HUES48 (cell line): ENCODE measurements at regions not wholly inside any gene's neighbourhood (a gene's known extent, or its start where the extent isn't known, plus 50 kb on each side); places are given as distances from the start of the nearest gene placed in this dataset.

Experiments
- H3K27ac ChIP-seq: one replicate; pipeline ENCODE4 v1.7.0; 2013; ENCODE audit warnings: low read depth, low read length, inconsistent platforms
- H3K27me3 ChIP-seq: 2 replicates; pipeline ENCODE4 v1.6.1; 2013; ENCODE audit warnings: mild to moderate bottlenecking, low read length; ENCODE audit not compliant: control insufficient read depth, insufficient read depth
- H3K36me3 ChIP-seq: 2 replicates; pipeline ENCODE4 v1.6.1; 2013; ENCODE audit warnings: low read length; ENCODE audit not compliant: control insufficient read depth, insufficient read depth
- H3K4me1 ChIP-seq: 2 replicates; pipeline ENCODE4 v1.6.1; 2013; ENCODE audit warnings: mild to moderate bottlenecking, low read length; ENCODE audit not compliant: control insufficient read depth, insufficient read depth
- H3K4me3 ChIP-seq: 2 replicates; pipeline ENCODE4 v1.5.1; 2013; ENCODE audit warnings: mild to moderate bottlenecking, low read depth, low read length
- H3K9ac ChIP-seq: 2 replicates; pipeline ENCODE4 v1.6.1; 2013; ENCODE audit warnings: mild to moderate bottlenecking, low read depth, low read length, moderate library complexity
- H3K9me3 ChIP-seq: 2 replicates; pipeline ENCODE4 v1.6.1; 2013; ENCODE audit warnings: low read length; ENCODE audit not compliant: control insufficient read depth, insufficient read depth

- H3K9ac ChIP-seq: no peak overlapping the region
- H3K27ac ChIP-seq: no peak overlapping the region
- H3K27me3 ChIP-seq: no peaks in the 10 kb centered on the region
- H3K9me3 ChIP-seq: no peaks in the 10 kb centered on the region
- H3K4me3 ChIP-seq: no peak overlapping the region
- no peaks in the 10 kb centered on the region for H3K4me1 ChIP-seq
- no peaks in the 10 kb centered on the region for H3K36me3 ChIP-seq
Observed at GRCh38 chr6:112579601-112580000, 232.5 kb downstream of the RFPL4B start.

DNA sequence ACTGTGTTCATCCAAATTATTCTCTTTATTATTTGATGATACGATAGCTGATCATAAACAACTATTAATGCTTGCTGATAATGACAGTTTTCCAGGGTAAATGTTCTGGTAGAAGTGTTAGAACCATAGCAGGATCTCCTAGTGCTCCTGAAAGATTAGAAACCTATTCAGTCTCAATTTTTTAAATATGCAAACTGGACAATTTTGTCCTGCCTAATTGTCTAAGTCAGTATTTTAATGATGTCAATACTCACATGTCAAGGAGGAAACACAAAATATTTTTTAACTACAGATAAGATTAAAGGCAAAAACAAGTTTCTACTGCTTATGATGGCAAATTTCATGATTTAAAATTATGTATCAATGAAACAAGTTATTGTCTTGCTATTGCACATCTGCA lies 233.9 kb downstream of the RFPL4B start:
- Histone ChIP-seq H3K36me3 (no peaks in the 10 kb centered on the region), H3K4me3 (no peak overlapping the region), H3K9me3 (no peaks in the 10 kb centered on the region), H3K9ac (no peak overlapping the region), H3K27ac (no peak overlapping the region), H3K4me1 (no peaks in the 10 kb centered on the region), H3K27me3 (no peaks in the 10 kb centered on the region)

GRCh38 chr6:112590326-112590725 lies 243.2 kb downstream of the RFPL4B start:
- Histone ChIP-seq H3K4me3 (no peak overlapping the region), H3K4me1 (0 out of 2 replicates have a peak, but pooled peaks cover 4% of the 10 kb centered on the region), H3K9me3 (0 out of 2 replicates have a peak, but pooled peaks cover 4% of the 10 kb centered on the region), H3K27me3 (no peaks in the 10 kb centered on the region), H3K27ac (no peak overlapping the region), H3K9ac (no peak overlapping the region), H3K36me3 (no peaks in the 10 kb centered on the region)

DNA sequence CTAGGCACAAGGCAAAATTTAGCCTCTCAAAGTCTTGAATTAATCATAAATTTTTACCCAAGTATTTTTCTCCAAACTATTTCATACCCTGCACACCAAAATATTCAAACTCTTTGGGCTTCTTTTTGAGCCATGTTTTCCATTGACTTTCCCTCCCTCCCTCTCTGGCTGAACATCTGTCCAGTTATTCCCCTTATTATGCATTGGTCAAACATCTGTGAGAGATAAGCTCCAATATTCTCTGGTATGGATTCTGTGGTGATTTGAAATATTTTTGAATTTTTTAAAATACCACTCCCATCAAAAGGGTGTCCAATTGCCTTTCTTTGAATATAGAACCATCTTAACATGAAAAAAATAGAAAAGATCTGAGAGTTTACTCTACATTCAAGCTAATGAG lies 244.2 kb downstream of the RFPL4B start:
- Histone ChIP-seq H3K27ac (no peak overlapping the region), H3K27me3 (no peaks in the 10 kb centered on the region), H3K4me1 (0 out of 2 replicates have a peak, but pooled peaks cover 4% of the 10 kb centered on the region), H3K9me3 (0 out of 2 replicates have a peak, but pooled peaks cover 4% of the 10 kb centered on the region), H3K9ac (no peak overlapping the region), H3K4me3 (no peak overlapping the region), H3K36me3 (no peaks in the 10 kb centered on the region)

- H3K4me1 ChIP-seq: 0 out of 2 replicates have a peak, but pooled peaks cover 4% of the 10 kb centered on the region
- no peak overlapping the region for H3K4me3 ChIP-seq
- 0 out of 2 replicates have a peak, but pooled peaks cover 4% of the 10 kb centered on the region for H3K9me3 ChIP-seq
- H3K27me3 ChIP-seq: no peaks in the 10 kb centered on the region
- no peaks in the 10 kb centered on the region for H3K36me3 ChIP-seq
- H3K9ac ChIP-seq: no peak overlapping the region
- no peak overlapping the region for H3K27ac ChIP-seq
Observed at GRCh38 chr6:112592159-112592558, 245.0 kb downstream of the RFPL4B start.

GRCh38 chr6:112594886-112595594 lies 247.9 kb downstream of the RFPL4B start:
- no peak overlapping the region for H3K9ac ChIP-seq
- no peaks in the 10 kb centered on the region for H3K27me3 ChIP-seq
- no peak overlapping the region for H3K4me3 ChIP-seq
- 0 out of 2 replicates have a peak, but pooled peaks cover 4% of the 10 kb centered on the region for H3K9me3 ChIP-seq
- H3K36me3 ChIP-seq: no peaks in the 10 kb centered on the region
- no peaks in the 10 kb centered on the region for H3K4me1 ChIP-seq
- no peak overlapping the region for H3K27ac ChIP-seq

- H3K27ac ChIP-seq: no peak overlapping the region
- no peaks in the 10 kb centered on the region for H3K36me3 ChIP-seq
- H3K9ac ChIP-seq: no peak overlapping the region
- H3K4me1 ChIP-seq: no peaks in the 10 kb centered on the region
- no peak overlapping the region for H3K4me3 ChIP-seq
- no peaks in the 10 kb centered on the region for H3K27me3 ChIP-seq
- 0 out of 2 replicates have a peak, but pooled peaks cover 4% of the 10 kb centered on the region for H3K9me3 ChIP-seq
Observed at GRCh38 chr6:112595841-112596240, 248.7 kb downstream of the RFPL4B start.

DNA sequence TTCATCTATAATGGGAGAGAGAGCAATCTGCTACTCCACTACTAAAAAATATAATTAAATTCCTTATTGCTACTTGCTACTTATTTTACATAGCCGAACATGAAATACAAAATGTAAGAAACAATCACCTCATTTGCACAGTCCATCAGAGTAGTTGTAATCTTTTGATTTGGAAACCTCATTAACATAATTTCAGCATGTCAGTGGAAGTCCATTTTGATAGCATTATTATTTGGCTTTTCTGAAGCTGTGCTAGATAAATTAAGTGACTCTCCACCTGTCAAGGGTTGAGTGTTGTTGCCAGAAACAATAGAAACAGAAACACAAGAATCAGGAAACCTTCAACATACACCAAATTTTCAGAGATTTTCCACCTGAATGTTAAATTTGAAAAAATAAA lies 250.0 kb downstream of the RFPL4B start:
- 0 out of 2 replicates have a peak, but pooled peaks cover 4% of the 10 kb centered on the region for H3K9me3 ChIP-seq
- H3K9ac ChIP-seq: no peak overlapping the region
- no peak overlapping the region for H3K27ac ChIP-seq
- H3K36me3 ChIP-seq: no peaks in the 10 kb centered on the region
- no peaks in the 10 kb centered on the region for H3K27me3 ChIP-seq
- no peak overlapping the region for H3K4me3 ChIP-seq
- H3K4me1 ChIP-seq: no peaks in the 10 kb centered on the region

- Histone ChIP-seq H3K9me3 (no peaks in the 10 kb centered on the region), H3K36me3 (no peaks in the 10 kb centered on the region), H3K4me1 (no peaks in the 10 kb centered on the region), H3K4me3 (no peak overlapping the region), H3K27ac (no peak overlapping the region), H3K27me3 (no peaks in the 10 kb centered on the region), H3K9ac (no peak overlapping the region)
Observed at GRCh38 chr6:112600168-112600567, 253.0 kb downstream of the RFPL4B start.

GRCh38 chr6:112603726-112604125 lies 256.6 kb downstream of the RFPL4B start:
- H3K4me1 ChIP-seq: no peaks in the 10 kb centered on the region
- no peak overlapping the region for H3K4me3 ChIP-seq
- peaks cover 13% of the 10 kb centered on the region for H3K9me3 ChIP-seq
- no peaks in the 10 kb centered on the region for H3K36me3 ChIP-seq
- H3K27me3 ChIP-seq: no peaks in the 10 kb centered on the region
- no peak overlapping the region for H3K27ac ChIP-seq
- H3K9ac ChIP-seq: no peak overlapping the region

DNA sequence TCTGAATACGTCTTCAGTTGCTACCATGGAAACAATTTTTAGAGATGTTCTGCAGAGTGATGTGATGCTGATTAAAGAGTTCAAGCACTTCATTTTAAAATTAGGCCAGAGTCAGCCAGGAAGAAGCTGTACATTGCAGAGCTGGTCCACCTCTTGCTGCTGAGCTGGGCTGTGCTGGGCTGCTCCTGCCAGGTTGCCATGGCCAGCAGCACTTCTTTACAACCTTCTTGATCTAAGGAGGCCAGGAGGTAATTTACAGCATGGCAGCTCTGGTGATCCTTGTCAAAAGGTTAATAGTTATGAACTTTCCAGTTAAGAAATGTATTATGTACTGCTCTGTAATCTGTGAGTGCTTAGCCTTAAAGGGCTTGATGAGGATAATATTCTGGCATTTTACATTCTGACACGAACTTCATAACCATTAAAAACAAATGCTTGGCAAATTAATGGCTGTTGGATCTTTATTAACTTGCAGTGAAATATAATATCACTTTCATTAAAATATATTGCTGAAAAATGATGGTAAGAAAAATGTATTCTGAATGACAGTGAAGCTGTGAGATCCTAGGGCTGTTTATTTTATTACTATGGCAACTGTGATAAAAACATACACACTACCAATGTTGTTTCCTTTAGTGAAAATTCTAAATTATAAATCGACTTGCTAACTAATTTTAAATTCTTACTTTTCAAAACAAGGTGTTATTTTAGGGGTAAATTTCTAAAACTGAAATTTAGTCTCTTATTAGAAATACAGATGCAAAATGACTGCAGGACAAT lies 259.7 kb downstream of the RFPL4B start:
- no peak overlapping the region for H3K9ac ChIP-seq
- H3K9me3 ChIP-seq: peaks cover 30% of the 10 kb centered on the region
- no peaks in the 10 kb centered on the region for H3K4me1 ChIP-seq
- no peak overlapping the region for H3K27ac ChIP-seq
- H3K27me3 ChIP-seq: no peaks in the 10 kb centered on the region
- no peak overlapping the region for H3K4me3 ChIP-seq
- H3K36me3 ChIP-seq: no peaks in the 10 kb centered on the region
